ENCODE measurements at regions not wholly inside any gene's neighbourhood (a gene's known extent, or its start where the extent isn't known, plus 50 kb on each side); places are given as distances from the start of the nearest gene placed in this dataset.

GRCh38 chr7:106957766-106958165 lies 86.7 kb upstream of the PRKAR2B start:
- ATAC-seq (peak; percentile 83), DNase-seq (no peak)
- intact Hi-C loops (cut with DNase I): no loop called here
- Histone ChIP-seq H3K4me3 (no peak overlapping the region), H3K36me3 (no peaks in the 10 kb centered on the region), H3K27me3 (no peaks in the 10 kb centered on the region), H3K9me3 (no peaks in the 10 kb centered on the region), H3K27ac (no peak overlapping the region), H3K4me1 (no peaks in the 10 kb centered on the region)
- TF ChIP-seq, protein P1, sequence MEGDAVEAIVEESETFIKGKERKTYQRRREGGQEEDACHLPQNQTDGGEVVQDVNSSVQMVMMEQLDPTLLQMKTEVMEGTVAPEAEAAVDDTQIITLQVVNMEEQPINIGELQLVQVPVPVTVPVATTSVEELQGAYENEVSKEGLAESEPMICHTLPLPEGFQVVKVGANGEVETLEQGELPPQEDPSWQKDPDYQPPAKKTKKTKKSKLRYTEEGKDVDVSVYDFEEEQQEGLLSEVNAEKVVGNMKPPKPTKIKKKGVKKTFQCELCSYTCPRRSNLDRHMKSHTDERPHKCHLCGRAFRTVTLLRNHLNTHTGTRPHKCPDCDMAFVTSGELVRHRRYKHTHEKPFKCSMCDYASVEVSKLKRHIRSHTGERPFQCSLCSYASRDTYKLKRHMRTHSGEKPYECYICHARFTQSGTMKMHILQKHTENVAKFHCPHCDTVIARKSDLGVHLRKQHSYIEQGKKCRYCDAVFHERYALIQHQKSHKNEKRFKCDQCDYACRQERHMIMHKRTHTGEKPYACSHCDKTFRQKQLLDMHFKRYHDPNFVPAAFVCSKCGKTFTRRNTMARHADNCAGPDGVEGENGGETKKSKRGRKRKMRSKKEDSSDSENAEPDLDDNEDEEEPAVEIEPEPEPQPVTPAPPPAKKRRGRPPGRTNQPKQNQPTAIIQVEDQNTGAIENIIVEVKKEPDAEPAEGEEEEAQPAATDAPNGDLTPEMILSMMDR (IDR thresholded peaks at IDR 0.05): no peak

- Histone ChIP-seq H3K4me3 (no peak overlapping the region), H3K27me3 (no peaks in the 10 kb centered on the region), H3K27ac (no peak overlapping the region), H3K36me3 (no peaks in the 10 kb centered on the region), H3K9me3 (no peaks in the 10 kb centered on the region), H3K4me1 (no peaks in the 10 kb centered on the region)
- no peak for DNase-seq
- TF ChIP-seq, protein P1 (IDR thresholded peaks at IDR 0.05): no peak
- ATAC-seq: no peak
- intact Hi-C loops (cut with DNase I): no loop called here
Measured at GRCh38 chr7:106959753-106960152, 84.8 kb upstream of the PRKAR2B start.

- TF ChIP-seq, protein P1 (IDR thresholded peaks at IDR 0.05): no peak
- Histone ChIP-seq H3K9me3 (no peaks in the 10 kb centered on the region), H3K27ac (no peak overlapping the region), H3K4me3 (no peak overlapping the region), H3K27me3 (no peaks in the 10 kb centered on the region), H3K36me3 (no peaks in the 10 kb centered on the region), H3K4me1 (no peaks in the 10 kb centered on the region)
- no peak for DNase-seq
- intact Hi-C loops (cut with DNase I): no loop called here
- ATAC-seq: no peak
Measured at GRCh38 chr7:106962751-106963150, 81.8 kb upstream of the PRKAR2B start.

DNA sequence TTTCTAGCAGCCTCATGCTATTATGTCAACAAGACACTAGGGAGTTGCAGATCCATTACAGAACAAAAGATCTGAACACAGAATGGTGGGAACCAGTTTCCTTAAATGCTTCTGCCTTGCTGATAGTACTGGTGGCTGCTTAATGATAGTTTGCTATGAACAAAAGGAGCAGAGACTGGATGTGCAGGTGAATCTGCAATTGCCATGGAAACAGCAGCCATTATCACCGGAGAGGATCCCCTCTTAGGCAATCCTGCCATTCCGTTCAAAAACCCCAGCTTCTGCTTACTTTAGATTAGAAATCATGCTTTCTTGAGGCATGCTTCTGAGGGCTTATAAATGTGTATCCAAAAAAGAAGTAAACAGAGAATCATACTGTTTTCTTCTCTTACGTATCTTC lies 80.0 kb upstream of the PRKAR2B start:
- no peak for DNase-seq
- no peak for ATAC-seq
- intact Hi-C loops (cut with DNase I): no loop called here
- no peaks in the 10 kb centered on the region for H3K27me3 ChIP-seq
- TF ChIP-seq, protein P1 (IDR thresholded peaks at IDR 0.05): no peak
- no peak overlapping the region for H3K4me3 ChIP-seq
- H3K27ac ChIP-seq: no peak overlapping the region
- no peaks in the 10 kb centered on the region for H3K9me3 ChIP-seq
- H3K4me1 ChIP-seq: no peaks in the 10 kb centered on the region
- no peaks in the 10 kb centered on the region for H3K36me3 ChIP-seq

DNA sequence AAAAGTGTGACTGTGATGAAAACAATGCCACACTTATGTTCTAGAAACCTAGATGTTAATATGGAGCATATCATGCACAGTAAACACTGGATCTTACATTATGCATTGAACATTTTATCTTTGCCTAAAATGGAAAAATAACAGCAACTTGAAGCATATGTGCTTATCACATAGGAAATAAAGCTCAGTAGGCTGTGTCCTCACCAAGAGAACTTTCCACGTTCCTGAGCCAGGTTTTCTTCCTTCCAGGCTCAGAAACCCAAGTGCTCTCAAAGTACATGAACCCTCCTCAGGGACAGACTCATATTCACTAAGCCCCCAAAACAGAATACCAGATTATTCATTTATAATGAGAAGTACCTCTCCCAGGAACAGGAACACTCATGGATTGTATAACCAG lies 79.4 kb upstream of the PRKAR2B start:
- no peak for ATAC-seq
- TF ChIP-seq, protein P1 (IDR thresholded peaks at IDR 0.05): no peak

DNA sequence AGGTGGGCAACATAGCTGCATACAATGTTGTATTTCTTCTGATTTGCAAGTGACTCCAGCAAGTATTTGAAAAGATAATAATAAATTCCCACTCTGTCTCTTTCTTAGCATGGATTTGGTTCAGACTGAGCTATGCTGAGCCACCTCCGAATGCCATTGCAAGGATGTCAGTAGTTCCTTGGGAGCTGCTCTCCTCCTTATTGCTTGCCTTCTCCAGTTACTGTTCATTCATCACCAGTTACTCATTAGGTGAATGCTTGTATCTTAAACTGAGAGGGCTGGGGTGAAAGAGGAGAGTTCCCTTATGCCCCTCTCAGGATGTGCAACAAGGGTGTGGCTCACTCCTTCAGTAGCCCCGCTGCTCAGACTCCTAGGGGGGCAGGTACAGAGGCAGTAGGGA lies 78.4 kb upstream of the PRKAR2B start:
- H3K4me3 ChIP-seq: no peak overlapping the region
- H3K36me3 ChIP-seq: no peaks in the 10 kb centered on the region
- H3K4me1 ChIP-seq: no peaks in the 10 kb centered on the region
- no peak overlapping the region for H3K27ac ChIP-seq
- ATAC-seq: no peak
- H3K27me3 ChIP-seq: no peaks in the 10 kb centered on the region
- intact Hi-C loops (cut with DNase I): no loop called here
- no peak for DNase-seq
- TF ChIP-seq, protein P1 (IDR thresholded peaks at IDR 0.05): no peak
- H3K9me3 ChIP-seq: no peaks in the 10 kb centered on the region

More for the DNA sequence above, 79.4 kb upstream of the PRKAR2B start:
- Histone ChIP-seq H3K27me3 (no peaks in the 10 kb centered on the region), H3K27ac (no peak overlapping the region), H3K9me3 (no peaks in the 10 kb centered on the region), H3K4me1 (no peaks in the 10 kb centered on the region), H3K4me3 (no peak overlapping the region), H3K36me3 (no peaks in the 10 kb centered on the region)
- intact Hi-C loops (cut with DNase I): no loop called here
- no peak for DNase-seq
